ENCODE measurements at regions not wholly inside any gene's neighbourhood (a gene's known extent, or its start where the extent isn't known, plus 50 kb on each side); places are given as distances from the start of the nearest gene placed in this dataset.
"Not testable (repeated sequence)": the region's sequence is repeated elsewhere in the genome, so short reads cannot be mapped to it uniquely, and the experiment has no call there.

- no peak for FAIRE-seq
Observed at GRCh38 chr16:65285128-65286048, 163.5 kb upstream of the CDH11 start.

GRCh38 chr16:65284626-65285025 is 162.8 kb upstream of the CDH11 start:
- FAIRE-seq: no peak

GRCh38 chr16:65283181-65283651 is 161.4 kb upstream of the CDH11 start:
- no peak for FAIRE-seq

- FAIRE-seq: no peak
Observed at GRCh38 chr16:65281586-65281985, 159.7 kb upstream of the CDH11 start.

GRCh38 chr16:65280845-65281512 is 159.1 kb upstream of the CDH11 start:
- no peak for FAIRE-seq

GRCh38 chr16:65279576-65279975 is 157.7 kb upstream of the CDH11 start:
- FAIRE-seq: no peak

GRCh38 chr16:65278874-65279273 is 157.0 kb upstream of the CDH11 start:
- FAIRE-seq: no peak

GRCh38 chr16:65274566-65274965 is 152.7 kb upstream of the CDH11 start:
- FAIRE-seq: no peak

GRCh38 chr16:65272699-65273414 is 151.0 kb upstream of the CDH11 start:
- FAIRE-seq: no peak

- FAIRE-seq: no peak
Observed at GRCh38 chr16:65271996-65272395, 150.1 kb upstream of the CDH11 start.

GRCh38 chr16:65268331-65268730 is 146.5 kb upstream of the CDH11 start:
- no peak for FAIRE-seq

GRCh38 chr16:65263896-65264295 is 142.0 kb upstream of the CDH11 start:
- no peak for FAIRE-seq

GRCh38 chr16:65260746-65261145 is 138.9 kb upstream of the CDH11 start:
- FAIRE-seq: no peak

- FAIRE-seq: no peak
Observed at GRCh38 chr16:65254144-65254543, 132.3 kb upstream of the CDH11 start.

GRCh38 chr16:65249768-65250167 is 127.9 kb upstream of the CDH11 start:
- FAIRE-seq: no peak

GRCh38 chr16:65244787-65245186 is 122.9 kb upstream of the CDH11 start:
- FAIRE-seq: no peak

- no peak for FAIRE-seq
Observed at GRCh38 chr16:65235339-65236177, 113.7 kb upstream of the CDH11 start.

GRCh38 chr16:65234721-65235320 is 113.0 kb upstream of the CDH11 start:
- not testable (repeated sequence) for FAIRE-seq

GRCh38 chr16:65229191-65229662 is 107.4 kb upstream of the CDH11 start:
- FAIRE-seq: no peak

GRCh38 chr16:65227150-65227835 is 105.4 kb upstream of the CDH11 start:
- FAIRE-seq: no peak

GRCh38 chr16:65226077-65226476 is 104.2 kb upstream of the CDH11 start:
- FAIRE-seq: no peak

All from G401.6 (cell line).